Gastroesophageal sphincter (tissue), 3 donors: ENCODE measurements at regions not wholly inside any gene's neighbourhood (a gene's known extent, or its start where the extent isn't known, plus 50 kb on each side); places are given as distances from the start of the nearest gene placed in this dataset.

ENCODE experiments used
- POLR2AphosphoS5 ChIP-seq: sonication (generic); formaldehyde crosslinking; IDR thresholded peaks from one replicate; pipeline ENCODE4 v1.6.1; 2017; ENCODE audit warnings: antibody characterized with exemption
- TF ChIP-seq, protein P1 (sequence below), 4 experiments: fragments of 200-600 bp in 2 of 4; fragments of 450-650 bp in 2 of 4; sonication (generic) in 1 of 4; IDR thresholded peaks; one replicate each; pipeline ENCODE4 v1.5.1; 2017 to 2019; ENCODE audit warnings: antibody characterized with exemption in 4 of 4, mild to moderate bottlenecking in 2 of 4, moderate library complexity in 2 of 4

DNA sequence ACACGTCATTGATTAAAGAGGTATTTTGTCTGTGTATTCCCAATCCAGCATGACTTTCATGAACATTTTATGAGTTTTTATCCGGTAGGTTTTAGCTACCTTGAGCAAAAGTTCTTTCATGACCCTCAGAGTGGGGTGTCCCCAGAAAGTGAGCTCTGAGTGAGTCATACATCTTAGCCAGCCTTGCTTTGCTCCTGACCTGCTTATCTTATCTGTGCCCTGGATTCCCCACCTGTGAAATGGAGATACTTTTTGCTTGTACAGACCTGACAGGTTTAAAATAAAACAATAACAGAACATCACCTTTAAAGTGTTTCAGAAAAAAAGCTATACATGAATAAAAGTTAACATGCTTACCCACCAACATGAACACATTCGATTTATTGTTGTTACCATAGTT, 202.8 kb upstream of the SOX5 start:
- TF ChIP-seq, protein P1, sequence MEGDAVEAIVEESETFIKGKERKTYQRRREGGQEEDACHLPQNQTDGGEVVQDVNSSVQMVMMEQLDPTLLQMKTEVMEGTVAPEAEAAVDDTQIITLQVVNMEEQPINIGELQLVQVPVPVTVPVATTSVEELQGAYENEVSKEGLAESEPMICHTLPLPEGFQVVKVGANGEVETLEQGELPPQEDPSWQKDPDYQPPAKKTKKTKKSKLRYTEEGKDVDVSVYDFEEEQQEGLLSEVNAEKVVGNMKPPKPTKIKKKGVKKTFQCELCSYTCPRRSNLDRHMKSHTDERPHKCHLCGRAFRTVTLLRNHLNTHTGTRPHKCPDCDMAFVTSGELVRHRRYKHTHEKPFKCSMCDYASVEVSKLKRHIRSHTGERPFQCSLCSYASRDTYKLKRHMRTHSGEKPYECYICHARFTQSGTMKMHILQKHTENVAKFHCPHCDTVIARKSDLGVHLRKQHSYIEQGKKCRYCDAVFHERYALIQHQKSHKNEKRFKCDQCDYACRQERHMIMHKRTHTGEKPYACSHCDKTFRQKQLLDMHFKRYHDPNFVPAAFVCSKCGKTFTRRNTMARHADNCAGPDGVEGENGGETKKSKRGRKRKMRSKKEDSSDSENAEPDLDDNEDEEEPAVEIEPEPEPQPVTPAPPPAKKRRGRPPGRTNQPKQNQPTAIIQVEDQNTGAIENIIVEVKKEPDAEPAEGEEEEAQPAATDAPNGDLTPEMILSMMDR (IDR thresholded peaks at IDR 0.05) = no peak
- no peak for TF ChIP-seq POLR2AphosphoS5
